Fibroblast of lung (primary cell): ENCODE measurements at regions not wholly inside any gene's neighbourhood (a gene's known extent, or its start where the extent isn't known, plus 50 kb on each side); places are given as distances from the start of the nearest gene placed in this dataset.
A peak's percentile ranks its signal among the peaks of the same experiment; 100 is the strongest.

Experiments used
- DNase-seq, 2 donors: peaks; one replicate each; pipeline versions ENCODE4 v3.0.0 to v3.0.0-alpha.2; 2010; ENCODE audit warnings: low read depth in 2 of 2
- H2AFZ ChIP-seq: 2 replicates; pipeline ENCODE4 v1.5.1; 2012; ENCODE audit warnings: low read length, control low read depth, inconsistent platforms
- H3K27ac ChIP-seq: 2 replicates; pipeline ENCODE4 v1.5.1; 2011; ENCODE audit warnings: low read length, control low read depth; ENCODE audit not compliant: insufficient read depth
- H3K27me3 ChIP-seq: 2 replicates; pipeline ENCODE4 v1.5.1; 2011; ENCODE audit warnings: mild to moderate bottlenecking, low read length; ENCODE audit not compliant: control insufficient read depth, insufficient read depth
- H3K36me3 ChIP-seq: 2 replicates; pipeline ENCODE4 v1.5.1; 2011; ENCODE audit warnings: low read length; ENCODE audit not compliant: control insufficient read depth, insufficient read depth
- H3K4me1 ChIP-seq: 2 replicates; pipeline ENCODE4 v1.5.1; 2011; ENCODE audit warnings: low read length; ENCODE audit not compliant: control insufficient read depth, insufficient read depth; ENCODE audit errors: extremely low read depth
- H3K4me2 ChIP-seq: 2 replicates; pipeline ENCODE4 v1.5.1; 2011; ENCODE audit warnings: low read length, control low read depth; ENCODE audit not compliant: insufficient read depth; ENCODE audit errors: extremely low read depth
- H3K4me3 ChIP-seq, 4 experiments: fragments of 200-600 bp in 1 of 4; sonication (generic) in 1 of 4; replicated peaks in 1 of 4; 2 replicates each; pipeline ENCODE4 v1.5.1; 2011 to 2016; ENCODE audit warnings: low read length in 4 of 4, low read depth in 3 of 4, mild to moderate bottlenecking in 3 of 4, control low read depth in 2 of 4, inconsistent platforms in 1 of 4, mixed read lengths in 1 of 4; ENCODE audit not compliant: insufficient read depth in 1 of 4; ENCODE audit errors: control extremely low read depth in 1 of 4
- H3K79me2 ChIP-seq: 2 replicates; pipeline ENCODE4 v1.5.1; 2012; ENCODE audit warnings: mild to moderate bottlenecking, low read length, inconsistent platforms; ENCODE audit not compliant: control insufficient read depth, insufficient read depth
- H3K9ac ChIP-seq: 2 replicates; pipeline ENCODE4 v1.5.1; 2011; ENCODE audit warnings: mild to moderate bottlenecking, low read length, control low read depth; ENCODE audit not compliant: insufficient read depth
- H3K9me3 ChIP-seq: 2 replicates; pipeline ENCODE4 v1.5.1; 2012; ENCODE audit warnings: low read depth, low read length; ENCODE audit not compliant: control insufficient read depth, insufficient read depth
- H4K20me1 ChIP-seq: 2 replicates; pipeline ENCODE4 v1.5.1; 2011; ENCODE audit warnings: low read length; ENCODE audit not compliant: control insufficient read depth, insufficient read depth; ENCODE audit errors: extremely low read depth
- EZH2 ChIP-seq: IDR thresholded peaks from 2 replicates; pipeline ENCODE4 v1.5.1; 2012; ENCODE audit warnings: low read length, control low read depth, mild to moderate bottlenecking; ENCODE audit errors: missing control alignments
- TF ChIP-seq, protein P1 (sequence below), 2 donors: IDR thresholded peaks in 1 of 2; conservative IDR thresholded peaks in 1 of 2; 1 replicate in 1 of 2; 2 replicates in 1 of 2; pipeline ENCODE4 v1.5.1; 2011 to 2012; ENCODE audit warnings: low read length in 2 of 2, control low read depth in 1 of 2, inconsistent platforms in 1 of 2, low read depth in 1 of 2, mild to moderate bottlenecking in 1 of 2

DNA sequence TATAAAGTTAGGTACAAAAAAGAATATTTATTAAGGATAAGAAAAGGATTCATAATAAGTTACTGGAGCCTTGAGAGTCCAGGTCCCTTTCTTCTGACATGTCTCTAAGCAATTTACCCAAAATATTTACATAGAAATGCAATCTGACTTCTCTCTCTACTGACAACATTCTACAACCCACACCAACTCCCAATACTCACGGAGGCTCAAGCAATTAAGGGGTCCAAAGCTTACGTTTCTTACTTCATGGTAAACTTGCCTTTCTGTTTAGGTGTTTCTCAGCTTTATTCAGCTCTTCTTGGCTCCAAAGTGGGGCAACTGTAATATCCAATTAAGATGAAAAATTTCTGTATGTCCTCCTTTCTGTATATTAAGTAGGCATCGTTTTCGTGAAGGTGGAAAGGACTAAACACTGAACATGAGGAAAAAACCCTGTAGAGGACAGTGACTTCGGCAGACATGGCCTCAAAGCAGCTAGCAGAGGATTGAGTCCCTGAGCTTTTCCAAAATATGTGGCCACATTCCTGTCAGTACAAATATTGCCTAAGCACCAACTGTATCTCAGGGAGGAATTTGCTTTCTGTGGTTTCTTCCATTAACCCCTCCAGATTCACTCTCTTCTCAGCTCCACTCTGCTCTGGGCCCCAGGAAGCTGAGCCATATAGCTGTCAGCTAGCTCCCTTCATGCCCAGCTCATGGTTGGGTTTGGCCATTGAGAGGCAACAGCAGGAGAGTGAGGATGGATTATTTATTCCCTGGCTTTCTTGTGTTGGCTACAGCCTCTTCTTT, 67.9 kb upstream of the GLS start:
- DNase-seq: peak in 1 of 2 donors; percentile 75
- Histone ChIP-seq H3K79me2 (no peaks in the 10 kb centered on the region), H3K4me3 (no peak overlapping the region), H3K27me3 (no peaks in the 10 kb centered on the region), H3K27ac (no peak overlapping the region), H3K4me2 (no peak overlapping the region), H4K20me1 (no peaks in the 10 kb centered on the region), H3K4me1 (no peaks in the 10 kb centered on the region), H3K36me3 (no peaks in the 10 kb centered on the region), H3K9me3 (no peaks in the 10 kb centered on the region), H2AFZ (no peak overlapping the region), H3K9ac (no peak overlapping the region)
- TF ChIP-seq, protein P1, sequence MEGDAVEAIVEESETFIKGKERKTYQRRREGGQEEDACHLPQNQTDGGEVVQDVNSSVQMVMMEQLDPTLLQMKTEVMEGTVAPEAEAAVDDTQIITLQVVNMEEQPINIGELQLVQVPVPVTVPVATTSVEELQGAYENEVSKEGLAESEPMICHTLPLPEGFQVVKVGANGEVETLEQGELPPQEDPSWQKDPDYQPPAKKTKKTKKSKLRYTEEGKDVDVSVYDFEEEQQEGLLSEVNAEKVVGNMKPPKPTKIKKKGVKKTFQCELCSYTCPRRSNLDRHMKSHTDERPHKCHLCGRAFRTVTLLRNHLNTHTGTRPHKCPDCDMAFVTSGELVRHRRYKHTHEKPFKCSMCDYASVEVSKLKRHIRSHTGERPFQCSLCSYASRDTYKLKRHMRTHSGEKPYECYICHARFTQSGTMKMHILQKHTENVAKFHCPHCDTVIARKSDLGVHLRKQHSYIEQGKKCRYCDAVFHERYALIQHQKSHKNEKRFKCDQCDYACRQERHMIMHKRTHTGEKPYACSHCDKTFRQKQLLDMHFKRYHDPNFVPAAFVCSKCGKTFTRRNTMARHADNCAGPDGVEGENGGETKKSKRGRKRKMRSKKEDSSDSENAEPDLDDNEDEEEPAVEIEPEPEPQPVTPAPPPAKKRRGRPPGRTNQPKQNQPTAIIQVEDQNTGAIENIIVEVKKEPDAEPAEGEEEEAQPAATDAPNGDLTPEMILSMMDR (conservative IDR thresholded peaks at IDR 0.05 in 1 of 2, IDR thresholded peaks at IDR 0.05 in 1 of 2; ENCODE audit: low read depth in 1 of 2, low read length in 2 of 2): no peak
- TF ChIP-seq EZH2: no peak

- TF ChIP-seq EZH2: no peak
- TF ChIP-seq, protein P1 (conservative IDR thresholded peaks at IDR 0.05 in 1 of 2, IDR thresholded peaks at IDR 0.05 in 1 of 2; ENCODE audit: low read depth in 1 of 2, low read length in 2 of 2): no peak
- H3K4me3 ChIP-seq: no peak overlapping the region
- H3K9ac ChIP-seq: no peak overlapping the region
- H3K27ac ChIP-seq: no peak overlapping the region
- H3K79me2 ChIP-seq: no peaks in the 10 kb centered on the region
- DNase-seq: no peak
- H3K4me1 ChIP-seq: no peaks in the 10 kb centered on the region
- H2AFZ ChIP-seq: no peak overlapping the region
- no peaks in the 10 kb centered on the region for H3K27me3 ChIP-seq
- H3K36me3 ChIP-seq: no peaks in the 10 kb centered on the region
- H3K9me3 ChIP-seq: no peaks in the 10 kb centered on the region
- H3K4me2 ChIP-seq: no peak overlapping the region
- no peaks in the 10 kb centered on the region for H4K20me1 ChIP-seq
Measured at GRCh38 chr2:190815226-190815625, 65.4 kb upstream of the GLS start.

GRCh38 chr2:190817082-190817481, 63.5 kb upstream of the GLS start:
- Histone ChIP-seq H3K27me3 (no peaks in the 10 kb centered on the region), H3K79me2 (no peaks in the 10 kb centered on the region), H3K4me1 (no peaks in the 10 kb centered on the region), H4K20me1 (no peaks in the 10 kb centered on the region), H3K9me3 (no peaks in the 10 kb centered on the region), H3K4me2 (no peak overlapping the region), H3K9ac (no peak overlapping the region), H3K36me3 (no peaks in the 10 kb centered on the region), H3K4me3 (no peak overlapping the region), H2AFZ (no peak overlapping the region), H3K27ac (no peak overlapping the region)
- TF ChIP-seq, protein P1 (conservative IDR thresholded peaks at IDR 0.05 in 1 of 2, IDR thresholded peaks at IDR 0.05 in 1 of 2; ENCODE audit: low read depth in 1 of 2, low read length in 2 of 2): no peak
- TF ChIP-seq EZH2: no peak
- DNase-seq: no peak
